ENCODE measurements at regions not wholly inside any gene's neighbourhood (a gene's known extent, or its start where the extent isn't known, plus 50 kb on each side); places are given as distances from the start of the nearest gene placed in this dataset.

GRCh38 chr12:41683513-41684240, 461.0 kb downstream of the GXYLT1 start:
- TF ChIP-seq CTCF (IDR thresholded peaks at IDR 0.05; ENCODE audit: low read depth, low read length, poor library complexity, severe bottlenecking): no peak
- no peak for TF ChIP-seq EZH2phosphoT487 (IDR thresholded peaks at IDR 0.05; ENCODE audit: borderline replicate concordance, low read length)

All from DOHH2 (cell line).